ENCODE measurements at regions not wholly inside any gene's neighbourhood (a gene's known extent, or its start where the extent isn't known, plus 50 kb on each side); places are given as distances from the start of the nearest gene placed in this dataset.
A peak's percentile ranks its signal among the peaks of the same experiment; 100 is the strongest.

DNA sequence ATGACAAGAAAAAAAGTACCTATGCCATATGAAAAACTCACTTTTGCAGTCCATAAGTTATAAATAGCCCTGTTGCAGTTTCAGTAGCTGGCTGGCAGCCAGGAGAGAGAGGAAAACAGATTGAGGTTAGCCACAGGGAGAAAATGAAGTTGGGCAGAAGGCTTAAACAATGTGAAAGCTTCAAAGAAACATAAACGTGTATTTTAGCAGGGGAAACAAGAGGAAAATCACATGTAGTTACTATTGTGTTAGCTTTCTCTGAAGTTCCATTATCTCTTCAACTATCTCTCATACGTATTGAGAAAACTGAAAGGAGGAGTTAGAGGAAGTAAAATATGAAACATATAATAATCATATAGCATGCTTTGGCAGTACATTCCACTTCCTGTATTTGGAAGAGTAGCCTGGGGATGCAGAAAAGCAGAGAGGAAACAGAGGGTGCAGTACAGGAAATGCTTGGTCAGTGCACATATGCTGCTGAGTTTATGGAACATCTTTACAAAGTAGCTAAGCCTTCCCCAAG, 1551.1 kb downstream of the EFNB2 start:
- TF ChIP-seq, protein P1, sequence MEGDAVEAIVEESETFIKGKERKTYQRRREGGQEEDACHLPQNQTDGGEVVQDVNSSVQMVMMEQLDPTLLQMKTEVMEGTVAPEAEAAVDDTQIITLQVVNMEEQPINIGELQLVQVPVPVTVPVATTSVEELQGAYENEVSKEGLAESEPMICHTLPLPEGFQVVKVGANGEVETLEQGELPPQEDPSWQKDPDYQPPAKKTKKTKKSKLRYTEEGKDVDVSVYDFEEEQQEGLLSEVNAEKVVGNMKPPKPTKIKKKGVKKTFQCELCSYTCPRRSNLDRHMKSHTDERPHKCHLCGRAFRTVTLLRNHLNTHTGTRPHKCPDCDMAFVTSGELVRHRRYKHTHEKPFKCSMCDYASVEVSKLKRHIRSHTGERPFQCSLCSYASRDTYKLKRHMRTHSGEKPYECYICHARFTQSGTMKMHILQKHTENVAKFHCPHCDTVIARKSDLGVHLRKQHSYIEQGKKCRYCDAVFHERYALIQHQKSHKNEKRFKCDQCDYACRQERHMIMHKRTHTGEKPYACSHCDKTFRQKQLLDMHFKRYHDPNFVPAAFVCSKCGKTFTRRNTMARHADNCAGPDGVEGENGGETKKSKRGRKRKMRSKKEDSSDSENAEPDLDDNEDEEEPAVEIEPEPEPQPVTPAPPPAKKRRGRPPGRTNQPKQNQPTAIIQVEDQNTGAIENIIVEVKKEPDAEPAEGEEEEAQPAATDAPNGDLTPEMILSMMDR (IDR thresholded peaks at IDR 0.05) = no peak
- Histone ChIP-seq H3K27me3 (no peaks in the 10 kb centered on the region), H3K4me3 (no peak overlapping the region), H3K27ac (no peak overlapping the region), H3K36me3 (no peaks in the 10 kb centered on the region), H3K9me3 (no peaks in the 10 kb centered on the region), H3K4me1 (peaks cover 0 to 8% (median 2%) of the 10 kb centered on the region in 4 donors)
- peak in 1 of 2 donors; percentile 51 for DNase-seq
- intact Hi-C loops (cut with DNase I; ENCODE audit: low total_unique reads) = no loop called here

DNA sequence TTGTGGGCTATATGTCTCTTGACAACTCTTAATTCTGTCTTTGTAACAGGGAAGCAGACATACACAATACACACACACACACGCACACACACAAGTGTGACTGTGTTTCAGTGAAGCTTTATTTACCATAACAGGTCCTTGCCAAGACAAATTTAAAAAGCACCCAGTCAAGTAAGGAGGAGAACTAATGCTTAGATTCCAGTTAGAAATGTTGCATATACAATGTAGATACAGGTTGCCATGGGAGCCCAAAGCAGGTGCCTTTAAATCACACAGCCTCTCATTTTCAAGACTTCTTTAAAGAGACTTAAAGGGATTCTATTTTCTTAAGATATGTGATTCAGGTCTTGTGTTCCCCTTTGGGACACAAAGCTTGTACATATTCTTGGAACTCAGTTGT, 1551.9 kb downstream of the EFNB2 start:
- no peak for DNase-seq
- Histone ChIP-seq H3K4me1 (peaks cover 0 to 8% (median 2%) of the 10 kb centered on the region in 4 donors), H3K9me3 (no peaks in the 10 kb centered on the region), H3K27me3 (no peaks in the 10 kb centered on the region), H3K27ac (no peak overlapping the region), H3K36me3 (no peaks in the 10 kb centered on the region), H3K4me3 (no peak overlapping the region)
- TF ChIP-seq, protein P1 (IDR thresholded peaks at IDR 0.05) = no peak
- intact Hi-C loops (cut with DNase I; ENCODE audit: low total_unique reads) = no loop called here

DNA sequence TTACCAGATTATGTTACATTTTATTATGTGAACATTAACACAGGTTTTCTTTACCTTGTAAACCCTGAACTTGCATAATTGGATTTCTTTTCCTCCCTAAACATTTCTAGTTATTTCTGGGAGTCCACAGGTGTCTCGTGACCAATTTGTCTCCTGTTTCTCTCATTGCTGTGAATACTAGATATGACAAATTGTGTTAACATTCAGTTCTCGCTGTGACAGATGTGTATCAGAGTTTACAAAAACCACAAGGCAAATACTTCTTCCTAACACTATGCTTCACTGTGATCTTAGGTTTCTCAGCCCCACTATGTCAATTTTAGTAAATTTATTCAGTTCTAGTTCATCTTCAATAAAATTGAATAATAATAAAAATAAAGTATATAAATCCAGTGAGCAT, 1554.9 kb downstream of the EFNB2 start:
- H3K4me3 ChIP-seq = no peak overlapping the region
- peaks cover 0 to 8% (median 2%) of the 10 kb centered on the region in 4 donors for H3K4me1 ChIP-seq
- intact Hi-C loops (cut with DNase I; ENCODE audit: low total_unique reads) = no loop called here
- DNase-seq = no peak
- no peaks in the 10 kb centered on the region for H3K27me3 ChIP-seq
- H3K9me3 ChIP-seq = no peaks in the 10 kb centered on the region
- H3K27ac ChIP-seq = no peak overlapping the region
- H3K36me3 ChIP-seq = no peaks in the 10 kb centered on the region
- TF ChIP-seq, protein P1 (IDR thresholded peaks at IDR 0.05) = no peak

DNA sequence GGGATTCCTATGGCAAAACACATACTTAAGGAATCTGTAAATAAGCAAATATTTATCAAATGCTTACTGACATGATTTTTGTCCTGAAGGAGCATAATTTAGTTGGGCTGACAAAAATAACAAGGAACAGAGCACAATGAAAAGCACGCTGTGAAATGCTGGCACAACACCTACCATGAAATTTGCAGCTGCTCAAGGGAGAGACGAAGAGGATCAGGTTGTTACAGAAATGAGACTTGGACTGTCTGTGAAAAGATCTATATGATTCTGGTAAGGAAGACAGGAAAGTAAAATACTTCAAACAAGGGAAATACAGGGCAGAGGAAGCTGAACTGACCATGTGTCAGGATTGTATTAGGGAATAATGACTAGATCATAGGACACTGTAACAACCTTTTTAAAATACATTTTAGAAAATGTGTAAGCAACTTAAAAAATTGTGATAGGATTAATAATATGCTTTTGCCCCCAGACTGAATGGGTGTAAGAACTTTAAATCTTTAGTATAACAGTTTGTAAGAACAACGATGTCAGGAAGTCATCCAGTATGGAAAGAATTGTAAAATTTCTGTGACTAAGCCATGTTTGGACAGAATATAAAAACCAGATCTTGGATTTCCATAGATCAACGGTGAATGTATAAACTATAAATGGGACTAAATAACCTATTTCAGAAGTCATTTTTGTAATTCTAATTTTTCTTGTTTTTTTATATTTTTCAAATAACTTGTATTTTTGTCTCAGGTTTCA, 1556.0 kb downstream of the EFNB2 start:
- Histone ChIP-seq H3K9me3 (no peaks in the 10 kb centered on the region), H3K4me1 (peaks cover 0 to 5% (median 2%) of the 10 kb centered on the region in 4 donors), H3K4me3 (no peak overlapping the region), H3K27ac (no peak overlapping the region), H3K36me3 (no peaks in the 10 kb centered on the region), H3K27me3 (no peaks in the 10 kb centered on the region)
- intact Hi-C loops (cut with DNase I; ENCODE audit: low total_unique reads) = no loop called here
- TF ChIP-seq, protein P1 (IDR thresholded peaks at IDR 0.05) = no peak
- no peak for DNase-seq

DNA sequence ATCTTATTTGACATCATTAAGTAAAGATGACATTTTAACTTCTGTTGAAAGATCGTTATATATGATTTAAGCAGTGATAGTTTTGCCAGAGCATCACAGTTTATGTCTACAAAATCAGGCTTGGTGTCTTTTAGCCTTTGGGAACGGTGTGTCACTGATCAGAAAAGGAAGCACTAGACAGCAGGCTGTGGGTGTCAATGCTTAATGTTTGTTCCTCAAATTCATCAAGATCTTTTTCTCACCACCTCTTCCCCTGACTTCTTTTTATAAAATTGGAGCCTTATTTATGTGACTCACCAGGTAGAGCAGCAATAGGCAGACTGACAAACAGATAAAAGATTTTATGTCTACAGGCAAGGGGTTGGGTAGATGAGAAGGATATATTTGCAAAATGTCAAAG, 1558.5 kb downstream of the EFNB2 start:
- intact Hi-C loops (cut with DNase I; ENCODE audit: low total_unique reads) = no loop called here
- no peak for DNase-seq
- no peak overlapping the region for H3K27ac ChIP-seq
- TF ChIP-seq, protein P1 (IDR thresholded peaks at IDR 0.05) = no peak
- H3K9me3 ChIP-seq = no peaks in the 10 kb centered on the region
- no peaks in the 10 kb centered on the region for H3K27me3 ChIP-seq
- no peaks in the 10 kb centered on the region for H3K4me1 ChIP-seq
- H3K4me3 ChIP-seq = no peak overlapping the region
- H3K36me3 ChIP-seq = no peaks in the 10 kb centered on the region
